HG02840 (cell line): ENCODE measurements at regions not wholly inside any gene's neighbourhood (a gene's known extent, or its start where the extent isn't known, plus 50 kb on each side); places are given as distances from the start of the nearest gene placed in this dataset.

Experiments used
- ATAC-seq: cut with Tn5 transposase; IDR thresholded peaks from one replicate; pipeline ENCODE4 v1.9.1; 2021; ENCODE audit warnings: mild to moderate bottlenecking, moderate library complexity, moderate number of reproducible peaks; ENCODE audit not compliant: unreplicated experiment, low FRiP score

GRCh38 chr5:124592891-124593290 lies 153.5 kb downstream of the ZNF608 start:
- ATAC-seq = no peak

- ATAC-seq = no peak
Measured at GRCh38 chr5:124591583-124591982, 154.9 kb downstream of the ZNF608 start.

- no peak for ATAC-seq
Measured at GRCh38 chr5:124590686-124591085, 155.8 kb downstream of the ZNF608 start.

- no peak for ATAC-seq
Measured at GRCh38 chr5:124587280-124587679, 159.2 kb downstream of the ZNF608 start.

- no peak for ATAC-seq
Measured at GRCh38 chr5:124584991-124585715, 161.3 kb downstream of the ZNF608 start.

GRCh38 chr5:124583469-124584350 lies 162.7 kb downstream of the ZNF608 start:
- peak; percentile 100 for ATAC-seq

GRCh38 chr5:124582561-124582840 lies 163.9 kb downstream of the ZNF608 start:
- ATAC-seq = no peak

- ATAC-seq = no peak
Measured at GRCh38 chr5:124581738-124582560, 164.5 kb downstream of the ZNF608 start.

- ATAC-seq = no peak
Measured at GRCh38 chr5:124580925-124581737, 165.3 kb downstream of the ZNF608 start.

GRCh38 chr5:124580512-124580911 lies 165.9 kb downstream of the ZNF608 start:
- ATAC-seq = no peak

- no peak for ATAC-seq
Measured at GRCh38 chr5:124576848-124577409, 169.5 kb downstream of the ZNF608 start.

GRCh38 chr5:124575725-124576124 lies 170.7 kb downstream of the ZNF608 start:
- ATAC-seq = no peak

GRCh38 chr5:124574521-124575436 lies 171.7 kb downstream of the ZNF608 start:
- no peak for ATAC-seq

GRCh38 chr5:124572971-124573370 lies 173.5 kb downstream of the ZNF608 start:
- ATAC-seq = no peak

GRCh38 chr5:124570285-124571035 lies 176.0 kb downstream of the ZNF608 start:
- no peak for ATAC-seq

- ATAC-seq = no peak
Measured at GRCh38 chr5:124566875-124567450, 179.5 kb downstream of the ZNF608 start.

- no peak for ATAC-seq
Measured at GRCh38 chr5:124561451-124561850, 185.0 kb downstream of the ZNF608 start.

- no peak for ATAC-seq
Measured at GRCh38 chr5:124560370-124560769, 186.1 kb downstream of the ZNF608 start.
